SU-DHL-6 (cell line): ENCODE measurements at regions not wholly inside any gene's neighbourhood (a gene's known extent, or its start where the extent isn't known, plus 50 kb on each side); places are given as distances from the start of the nearest gene placed in this dataset.

Experiments used
- H2AFZ ChIP-seq: fragments of 200-600 bp; sonication (generic); 2 replicates; pipeline ENCODE4 v1.6.1; 2014; ENCODE audit warnings: low read depth, mild to moderate bottlenecking, moderate library complexity, mixed read lengths, antibody characterized with exemption, low read length; ENCODE audit not compliant: severe bottlenecking
- H3F3A ChIP-seq: fragments of 200-600 bp; shearing (Covaris generic); 2 replicates; pipeline ENCODE4 v1.6.0; 2016; ENCODE audit warnings: antibody characterized with exemption, mild to moderate bottlenecking; ENCODE audit not compliant: insufficient read depth
- H3K27ac ChIP-seq: fragments of 200-600 bp; sonication (generic); 2 replicates; pipeline ENCODE4 v1.5.1; 2016; ENCODE audit warnings: low read depth, mild to moderate bottlenecking, low read length, moderate library complexity, mixed read lengths
- H3K27me3 ChIP-seq: fragments of 200-600 bp; sonication (generic), shearing (Covaris generic); 2 replicates; pipeline ENCODE4 v1.6.0; 2014; ENCODE audit warnings: mild to moderate bottlenecking, low read length
- H3K36me3 ChIP-seq: fragments of 200-600 bp; sonication (generic); 2 replicates; pipeline ENCODE4 v1.6.1; 2014; ENCODE audit warnings: mild to moderate bottlenecking, low read length, mixed read lengths
- H3K4me2 ChIP-seq: fragments of 300-600, 200-600 bp; shearing (Covaris generic), sonication (generic); 2 replicates; pipeline ENCODE4 v1.6.0; 2014; ENCODE audit warnings: low read length, low read depth, mild to moderate bottlenecking; ENCODE audit not compliant: poor library complexity, severe bottlenecking
- H3K4me3 ChIP-seq: fragments of 200-600 bp; sonication (generic); 2 replicates; pipeline ENCODE4 v1.5.1; 2014; ENCODE audit warnings: antibody characterized with exemption, low read length, mild to moderate bottlenecking, mixed read lengths; ENCODE audit not compliant: insufficient read depth, poor library complexity, severe bottlenecking
- H3K79me2 ChIP-seq: fragments of 200-600 bp; sonication (generic); 2 replicates; pipeline ENCODE4 v1.6.1; 2014; ENCODE audit warnings: mild to moderate bottlenecking, low read length, moderate library complexity; ENCODE audit not compliant: insufficient read depth
- H3K9ac ChIP-seq: fragments of 200-600 bp; sonication (generic); 2 replicates; pipeline ENCODE4 v1.7.0; 2014; ENCODE audit warnings: mild to moderate bottlenecking, low read length
- H3K9me2 ChIP-seq: fragments of 200-600 bp; sonication (generic); replicated peaks from 2 replicates; pipeline ENCODE4 v1.6.1; 2014; ENCODE audit warnings: low read length; ENCODE audit not compliant: insufficient read depth
- H3K9me3 ChIP-seq: fragments of 200-600 bp; sonication (generic); 2 replicates; pipeline ENCODE4 v1.6.1; 2014; ENCODE audit warnings: low read length, mixed read lengths; ENCODE audit not compliant: insufficient read depth
- H4K20me1 ChIP-seq: fragments of 200-600 bp; sonication (generic); 2 replicates; pipeline ENCODE4 v1.6.1; 2014; ENCODE audit warnings: low read depth, mild to moderate bottlenecking, antibody characterized with exemption, low read length, moderate library complexity, mixed read lengths
- CTCF ChIP-seq: fragments of 200-600 bp; sonication (generic); IDR thresholded peaks from one replicate; pipeline ENCODE4 v1.5.1; 2017; ENCODE audit warnings: antibody characterized with exemption, mild to moderate bottlenecking, low read length, moderate library complexity; ENCODE audit not compliant: insufficient read depth, poor library complexity, severe bottlenecking
- EZH2phosphoT487 ChIP-seq: fragments of 200-600 bp; sonication (generic), shearing (Covaris generic); conservative IDR thresholded peaks from 2 replicates; pipeline ENCODE4 v1.6.1; 2018; ENCODE audit warnings: mild to moderate bottlenecking, antibody characterized with exemption, low read length, moderate library complexity, mixed read lengths

- TF ChIP-seq EZH2phosphoT487 = no peak
- no peak for TF ChIP-seq CTCF
- Histone ChIP-seq H3K27me3 (no peaks in the 10 kb centered on the region), H3K27ac (no peak overlapping the region), H3K9ac (no peak overlapping the region), H3K9me3 (no peaks in the 10 kb centered on the region), H3K4me2 (no peak overlapping the region), H3K79me2 (no peaks in the 10 kb centered on the region), H3F3A (no peaks in the 10 kb centered on the region), H2AFZ (no peak overlapping the region), H4K20me1 (no peaks in the 10 kb centered on the region), H3K4me3 (no peak overlapping the region), H3K9me2 (no peaks in the 10 kb centered on the region), H3K36me3 (no peaks in the 10 kb centered on the region)
Measured at GRCh38 chr2:122939796-122940195, 1085.3 kb upstream of the CNTNAP5 start.

- H3K36me3 ChIP-seq = no peaks in the 10 kb centered on the region
- TF ChIP-seq EZH2phosphoT487 (no peak), CTCF (no peak)
- H3K9me2 ChIP-seq = no peaks in the 10 kb centered on the region
- H3K79me2 ChIP-seq = no peaks in the 10 kb centered on the region
- H2AFZ ChIP-seq = no peak overlapping the region
- H3K9ac ChIP-seq = no peak overlapping the region
- H3K9me3 ChIP-seq = no peaks in the 10 kb centered on the region
- H3K27ac ChIP-seq = no peak overlapping the region
- H3K4me2 ChIP-seq = no peak overlapping the region
- no peaks in the 10 kb centered on the region for H3F3A ChIP-seq
- no peak overlapping the region for H3K4me3 ChIP-seq
- no peaks in the 10 kb centered on the region for H4K20me1 ChIP-seq
- no peaks in the 10 kb centered on the region for H3K27me3 ChIP-seq
Measured at GRCh38 chr2:122949523-122949922, 1075.6 kb upstream of the CNTNAP5 start.

- Histone ChIP-seq H3K36me3 (no peaks in the 10 kb centered on the region), H4K20me1 (no peaks in the 10 kb centered on the region), H3K9me2 (no peaks in the 10 kb centered on the region), H3K27ac (no peak overlapping the region), H3K9ac (no peak overlapping the region), H3K79me2 (no peaks in the 10 kb centered on the region), H2AFZ (no peak overlapping the region), H3F3A (no peaks in the 10 kb centered on the region), H3K4me2 (no peak overlapping the region), H3K4me3 (no peak overlapping the region), H3K27me3 (no peaks in the 10 kb centered on the region), H3K9me3 (no peaks in the 10 kb centered on the region)
- TF ChIP-seq EZH2phosphoT487 = no peak
- TF ChIP-seq CTCF = no peak
Measured at GRCh38 chr2:122955776-122956175, 1069.3 kb upstream of the CNTNAP5 start.
